ENCODE measurements at regions not wholly inside any gene's neighbourhood (a gene's known extent, or its start where the extent isn't known, plus 50 kb on each side); places are given as distances from the start of the nearest gene placed in this dataset.

DNA sequence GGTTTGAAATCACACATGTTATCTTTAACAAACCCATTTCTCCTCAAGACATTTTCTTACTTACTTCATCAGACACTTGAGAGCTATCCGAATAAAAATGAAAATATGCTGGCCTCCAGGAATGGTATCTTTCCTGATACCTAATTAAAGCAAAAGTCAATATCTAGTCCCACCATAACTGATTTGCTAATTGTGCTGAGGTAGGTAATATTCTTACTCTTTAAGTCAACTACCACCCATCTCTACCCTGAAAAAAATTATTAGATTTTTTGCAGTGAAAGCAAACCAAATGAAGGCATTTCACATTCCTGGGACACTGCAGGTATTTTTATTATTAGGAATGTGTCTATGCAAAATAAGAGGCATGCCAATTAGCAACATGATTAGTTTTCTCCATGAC is 175.8 kb downstream of the QDPR start:
- no peak for DNase-seq

DNA sequence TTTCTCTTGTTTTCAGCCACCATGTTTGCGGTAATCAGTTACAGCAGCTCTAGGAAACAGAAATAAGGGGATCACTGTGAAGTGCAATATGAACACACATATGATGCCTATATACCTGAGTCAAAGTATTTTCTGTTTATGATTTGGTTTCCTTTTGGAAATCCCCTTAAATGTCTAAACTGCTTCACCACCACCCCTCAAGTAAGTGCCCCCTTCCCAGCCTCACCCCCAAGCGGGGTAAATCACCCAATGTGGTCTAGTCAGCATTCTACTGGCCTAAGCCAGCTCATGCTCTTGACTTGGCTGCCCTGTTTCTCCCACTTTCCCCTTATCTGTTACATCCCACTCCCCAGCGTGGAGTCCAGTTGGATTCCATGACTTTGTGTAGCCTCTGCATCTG is 176.5 kb downstream of the QDPR start:
- no peak for DNase-seq

DNA sequence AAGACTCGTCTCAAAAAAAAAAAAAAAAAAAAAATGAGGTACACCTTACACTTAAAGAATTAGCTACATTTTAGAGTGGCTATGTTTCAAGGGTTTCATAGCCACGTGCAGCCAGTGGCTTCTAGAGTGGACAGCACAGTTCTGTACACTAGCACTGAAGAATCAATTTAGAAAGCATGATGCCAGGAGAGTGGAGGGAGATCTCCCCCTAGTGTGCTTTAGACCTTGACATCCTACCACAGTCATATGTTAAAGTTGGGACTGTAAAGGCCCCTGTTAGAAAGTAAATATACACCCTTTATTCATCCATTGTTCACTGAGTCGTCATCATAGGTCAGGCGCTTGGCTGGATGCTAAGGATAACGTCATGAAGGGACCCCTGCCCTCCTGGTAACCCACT is 179.4 kb downstream of the QDPR start:
- DNase-seq, result no peak

DNA sequence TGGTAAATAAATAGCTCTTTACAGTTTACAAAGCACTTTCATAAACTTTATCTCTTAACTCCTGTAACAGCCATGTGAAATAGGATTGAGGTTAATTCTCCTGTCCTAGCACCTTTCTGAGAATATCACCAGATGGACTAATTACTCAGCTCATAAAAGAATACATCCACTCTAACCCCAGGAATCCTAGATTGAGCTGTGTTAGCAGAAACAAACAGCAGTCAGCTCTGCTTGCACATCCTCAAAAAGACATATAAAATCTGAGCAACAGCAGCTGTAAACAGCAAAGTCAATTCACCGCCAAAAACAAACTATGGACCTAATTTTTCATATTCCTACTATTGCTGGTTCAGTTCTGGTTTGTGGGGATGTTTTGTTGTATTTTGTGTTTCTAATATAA is 182.8 kb downstream of the QDPR start:
- DNase-seq, result no peak

DNA sequence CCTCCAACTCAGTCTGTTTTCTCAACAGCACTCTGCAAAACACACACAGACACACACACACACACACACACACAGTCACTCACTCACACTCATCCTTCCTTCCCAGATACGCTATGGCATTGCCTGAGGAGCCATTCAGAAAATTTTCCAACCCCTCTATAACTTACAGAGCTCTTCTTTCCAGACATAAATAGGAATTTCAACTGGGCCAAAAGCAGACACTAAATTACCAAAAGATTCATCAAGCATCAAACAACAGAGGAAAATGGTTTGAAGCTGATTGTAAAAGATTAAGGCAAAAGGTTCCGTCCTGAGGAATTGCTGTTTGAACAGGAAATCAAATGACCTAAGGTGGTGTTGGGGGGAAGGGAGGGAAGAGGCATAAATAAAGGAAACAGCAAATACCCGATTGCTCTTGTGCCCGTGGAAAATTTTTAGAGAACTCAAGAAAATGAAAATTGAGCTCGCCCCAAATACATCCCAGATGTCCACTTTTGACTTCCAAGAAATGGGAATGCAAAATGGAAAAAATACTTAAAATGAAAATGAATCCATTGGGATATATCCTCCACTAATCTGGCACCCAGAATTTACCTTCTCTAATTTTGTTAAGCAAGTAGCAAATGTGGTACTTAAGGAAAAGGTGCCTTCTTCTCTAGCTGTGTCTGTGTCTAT is 183.6 kb downstream of the QDPR start:
- no peak for DNase-seq

DNA sequence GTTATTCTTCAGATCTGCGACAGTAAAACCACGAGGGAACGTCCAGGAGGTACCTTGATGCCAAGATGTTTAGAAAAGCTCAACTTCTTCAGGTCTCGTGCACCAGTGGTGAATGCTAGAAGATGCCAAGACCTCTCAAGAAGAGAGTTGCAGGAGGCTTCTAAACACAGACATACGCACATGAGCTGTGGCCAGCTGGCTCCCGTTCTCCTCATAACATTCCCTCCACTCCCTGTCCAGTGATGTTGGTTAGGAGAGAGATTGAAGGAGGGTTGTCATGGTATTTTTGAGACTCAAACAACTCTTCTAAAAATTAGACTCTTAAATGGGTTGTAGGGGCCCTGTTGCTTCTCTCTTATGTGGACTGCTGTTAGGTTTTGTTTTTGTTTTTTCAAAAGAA is 184.3 kb downstream of the QDPR start:
- DNase-seq, result no peak

DNA sequence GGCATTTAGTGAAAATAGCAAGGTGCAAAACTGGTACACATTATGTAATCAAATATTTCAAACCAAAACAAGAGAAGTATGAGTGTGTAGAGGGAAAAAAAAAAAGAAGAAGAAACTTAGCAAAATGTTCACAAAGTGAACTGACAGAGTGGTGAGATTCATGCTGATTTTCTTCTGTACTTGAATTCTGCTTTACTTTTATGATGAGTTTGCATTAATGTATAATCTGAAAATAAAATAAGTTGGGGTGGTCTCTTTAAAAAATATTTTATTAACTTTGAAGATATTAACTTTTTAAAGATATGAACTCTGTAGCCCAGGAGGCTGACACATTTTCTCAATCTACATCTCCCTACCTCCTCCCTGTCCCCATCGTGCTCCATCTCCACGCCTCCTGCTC is 185.1 kb downstream of the QDPR start:
- DNase-seq, result no peak

DNA sequence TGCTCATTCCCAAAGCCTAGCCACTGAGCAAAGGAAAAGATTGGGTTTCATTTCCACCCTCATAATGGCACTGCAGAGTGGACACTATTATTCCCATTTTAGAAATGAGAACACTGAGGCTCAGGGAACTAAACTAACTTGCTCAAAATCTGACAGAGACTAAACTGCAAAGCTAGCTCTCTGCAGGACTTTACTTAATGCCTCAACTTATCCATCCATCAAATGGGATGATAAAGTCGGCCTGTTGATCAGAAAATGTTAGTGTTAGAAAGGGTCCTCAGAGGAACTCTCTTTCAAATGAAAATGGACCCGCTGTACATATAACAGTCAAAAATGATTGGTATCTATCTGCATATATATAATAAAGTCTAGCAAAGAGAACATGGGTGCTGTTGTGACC is 186.8 kb downstream of the QDPR start:
- DNase-seq, result no peak

DNA sequence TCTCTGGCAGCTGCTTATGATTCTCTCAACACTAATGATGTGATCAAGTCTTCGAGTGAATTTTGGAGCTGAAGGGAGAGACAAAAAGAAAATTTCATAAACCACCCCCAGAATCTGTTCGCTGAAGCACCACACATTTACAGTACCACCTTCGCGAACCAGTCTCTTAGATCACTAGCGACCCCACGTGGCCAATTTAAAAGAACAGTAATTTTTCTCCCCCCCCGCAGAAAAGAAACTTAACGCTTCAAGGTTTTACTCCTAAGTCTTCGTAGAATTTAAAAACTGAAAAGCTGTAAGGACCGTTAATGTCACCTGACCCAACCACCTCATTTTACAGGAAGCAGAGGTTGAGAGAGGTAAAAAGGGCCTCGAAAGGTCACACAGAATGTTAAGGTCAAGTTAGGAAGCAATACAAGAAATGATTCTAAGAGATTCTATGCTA is 187.5 kb downstream of the QDPR start:
- peak; percentile 46 for DNase-seq

DNA sequence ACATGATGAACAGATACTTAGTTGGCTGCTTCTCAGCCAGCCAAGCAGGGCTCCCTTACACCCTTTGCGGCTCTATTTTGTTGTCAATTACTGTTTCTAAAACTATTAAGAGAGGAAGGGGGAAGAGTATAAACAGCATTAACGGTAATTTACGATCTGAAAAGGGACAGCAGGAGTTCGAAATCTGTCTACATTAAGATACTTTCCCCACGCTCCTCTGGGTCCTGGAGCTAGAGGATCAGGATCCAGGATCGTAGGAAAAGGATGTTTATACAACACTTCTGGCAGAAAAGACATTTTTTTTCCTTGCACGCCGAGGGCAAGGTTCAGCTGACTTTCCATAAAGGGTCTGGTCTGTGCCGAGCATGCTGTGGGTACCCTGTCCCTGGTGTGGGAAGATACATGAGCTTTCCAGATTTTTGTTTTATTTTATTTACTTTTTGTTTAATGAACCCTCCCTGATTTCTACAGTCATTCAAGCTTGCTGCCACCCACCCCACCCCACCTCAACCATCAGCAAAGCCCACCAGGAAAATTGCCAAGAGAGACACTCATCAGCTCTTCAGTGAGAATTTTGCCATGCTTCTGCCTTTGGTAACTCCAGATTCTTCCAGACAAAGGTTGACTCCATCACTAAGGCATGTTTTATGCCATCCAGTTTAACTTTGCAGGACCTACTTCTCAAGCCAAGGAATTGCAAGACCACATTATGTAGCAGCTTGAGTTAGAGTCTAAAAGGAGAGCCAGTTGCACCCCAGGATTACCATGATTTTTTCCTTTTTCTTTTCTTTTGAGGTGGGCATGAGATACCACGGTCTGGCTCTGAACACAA is 188.1 kb downstream of the QDPR start:
- no peak for DNase-seq

DNA sequence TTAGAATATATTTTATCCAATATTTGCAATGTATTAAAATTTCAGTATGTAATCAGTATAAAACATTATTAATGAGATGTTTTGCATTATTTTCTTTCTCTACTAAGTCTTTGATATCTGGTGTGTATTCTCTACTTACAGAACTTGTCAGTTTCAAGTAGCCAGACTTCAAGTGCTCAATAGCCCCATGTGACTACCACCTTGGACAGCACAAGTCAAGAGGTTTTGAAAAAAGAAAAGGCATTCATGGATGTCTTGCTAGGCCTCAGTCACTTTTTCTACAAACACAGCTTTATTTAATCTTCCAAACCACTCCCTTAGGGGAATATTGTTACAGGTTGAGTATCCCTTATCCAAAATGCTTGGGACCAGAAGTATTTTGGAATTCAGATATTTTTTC is 189.4 kb downstream of the QDPR start:
- no peak for DNase-seq

DNA sequence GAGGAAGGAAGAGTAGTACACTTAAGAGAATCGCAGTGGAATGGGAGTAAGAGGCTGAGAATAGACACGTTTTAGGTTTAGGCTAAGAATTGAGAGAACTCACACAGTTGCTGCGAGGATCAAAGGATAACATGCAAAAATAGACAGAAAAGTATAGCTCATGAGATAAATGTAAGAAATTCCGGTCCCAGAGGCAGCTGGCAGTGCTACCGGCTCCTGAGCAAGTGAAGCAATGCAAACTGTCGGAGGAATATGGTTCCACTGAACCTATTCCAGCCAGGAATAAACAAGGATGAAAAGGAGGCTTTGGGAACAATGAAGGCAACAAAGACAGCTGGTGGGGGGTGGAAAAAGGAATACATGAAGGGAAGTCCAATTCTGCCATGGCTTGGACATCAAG is 191.8 kb downstream of the QDPR start:
- no peak for DNase-seq

DNA sequence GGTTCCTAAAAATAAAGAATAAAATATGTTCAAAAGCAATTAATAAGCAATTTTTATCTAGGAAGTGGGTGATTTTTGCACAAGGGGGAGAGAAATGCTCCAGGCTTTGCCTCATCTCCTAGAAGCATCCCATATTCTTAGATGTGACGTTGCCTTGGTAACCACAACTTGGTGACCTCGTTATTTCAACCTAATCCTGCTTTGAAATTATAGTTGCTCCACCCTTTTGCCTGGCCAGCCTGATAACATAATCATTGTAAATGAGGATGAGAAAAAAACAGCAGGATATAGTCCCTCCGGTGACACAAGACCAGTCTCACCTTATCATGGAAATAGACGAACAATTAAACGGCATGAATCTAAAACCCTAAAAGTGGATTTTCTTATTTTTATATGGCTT is 194.4 kb downstream of the QDPR start:
- DNase-seq, result no peak

DNA sequence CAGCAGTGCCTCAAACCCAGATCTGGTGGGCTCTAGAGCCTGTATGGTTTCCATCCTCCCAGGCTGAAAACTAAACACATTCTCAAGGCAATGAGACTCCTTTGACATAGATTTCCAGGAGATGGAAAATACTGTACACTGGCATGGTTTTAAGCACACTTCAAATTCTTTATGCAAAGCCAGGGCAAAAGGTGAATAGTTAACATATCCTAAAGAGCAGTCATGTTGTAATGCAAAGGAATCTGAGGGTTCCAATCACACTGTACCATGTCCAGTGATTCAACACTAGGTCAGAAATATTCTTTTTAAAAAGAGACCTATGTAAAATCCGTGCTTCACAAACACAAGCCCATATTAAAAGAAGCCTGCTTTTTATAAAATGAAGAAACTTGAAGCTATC is 195.3 kb downstream of the QDPR start:
- DNase-seq, result no peak

DNA sequence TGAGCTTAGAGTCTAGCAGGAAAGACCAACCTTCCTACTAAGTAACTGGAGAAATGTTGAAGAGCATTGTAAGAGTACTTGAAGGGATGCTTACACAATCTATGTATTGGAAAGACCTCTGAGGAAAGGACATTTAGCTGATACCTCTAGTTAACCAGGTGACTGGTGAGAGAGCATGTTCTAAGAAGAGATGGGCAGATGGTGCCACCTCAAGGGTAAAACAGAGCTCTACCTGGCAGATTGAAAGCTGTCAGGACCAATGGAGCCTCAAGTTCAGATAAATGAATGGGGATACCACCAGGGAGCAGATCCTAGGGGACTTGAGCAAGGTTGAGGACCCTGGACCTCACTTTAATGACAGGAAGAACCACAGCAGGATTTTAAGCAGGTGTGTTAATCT is 196.4 kb downstream of the QDPR start:
- DNase-seq, result no peak

DNA sequence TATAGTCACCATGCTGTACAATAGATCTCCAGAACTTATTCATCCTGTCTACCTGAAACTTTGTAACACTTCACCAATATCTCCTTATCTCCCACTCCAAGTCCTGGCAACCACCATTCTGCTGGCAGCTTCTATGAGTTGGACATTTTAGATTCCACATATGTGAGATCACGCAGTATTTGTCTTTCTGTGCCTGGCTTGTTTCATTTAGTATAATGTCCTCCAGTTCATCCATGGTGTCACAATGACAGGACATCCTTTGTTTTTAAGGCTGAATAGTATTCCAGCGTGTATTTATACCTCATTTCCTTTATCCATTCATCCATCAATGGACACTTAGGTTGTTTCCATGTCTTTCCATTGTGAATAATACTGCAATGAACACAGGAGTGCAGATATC is 198.7 kb downstream of the QDPR start:
- no peak for DNase-seq

DNA sequence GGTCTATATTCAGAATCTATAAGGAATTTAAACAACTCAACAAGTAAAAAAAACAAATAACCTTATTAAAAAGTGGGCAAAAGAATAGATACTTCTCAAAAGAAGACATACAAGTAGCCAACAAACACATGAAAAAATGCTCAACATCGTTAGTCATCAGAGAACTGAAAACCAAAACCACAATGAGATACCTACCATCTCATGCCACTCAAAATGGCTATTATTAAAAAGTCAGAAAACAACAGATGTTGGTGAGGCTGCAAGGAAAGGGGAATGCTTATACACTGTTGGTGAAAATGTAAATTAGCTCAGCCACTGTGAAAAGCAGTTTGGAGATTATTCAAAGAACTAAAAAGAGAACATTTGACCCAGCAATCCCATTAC is 201.6 kb downstream of the QDPR start:
- no peak for DNase-seq

DNA sequence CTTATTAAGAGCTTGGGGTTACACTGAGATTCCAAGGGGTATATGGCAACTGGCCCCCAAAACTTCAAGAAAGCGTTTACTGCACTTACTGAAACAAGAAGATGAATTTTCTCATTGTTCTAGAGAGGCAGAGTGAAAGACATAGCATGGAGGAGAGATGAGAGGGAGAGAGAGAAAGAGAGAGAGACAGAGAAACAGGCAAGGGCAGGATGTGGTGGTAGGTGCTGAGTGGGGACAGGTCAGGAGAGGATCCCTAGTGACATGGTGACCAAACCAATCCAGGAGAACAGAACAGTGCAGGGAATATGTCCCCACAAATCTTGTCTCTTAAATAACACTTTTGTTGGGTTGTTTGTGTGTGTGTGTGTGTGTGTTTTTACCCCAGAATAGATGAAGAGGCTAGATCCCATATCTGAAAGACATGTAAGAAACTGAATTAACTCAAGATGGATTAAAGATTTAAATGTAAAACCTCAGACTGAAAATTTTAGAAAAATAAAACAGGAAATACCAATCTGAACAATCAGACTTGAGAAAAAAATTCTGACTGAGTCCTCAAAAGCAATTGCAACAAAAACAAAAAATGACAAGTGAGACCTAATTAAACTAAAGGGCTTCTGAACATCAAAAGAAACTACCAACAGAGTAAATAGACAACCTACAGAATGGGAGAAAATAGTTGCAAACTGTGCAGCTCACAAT is 202.2 kb downstream of the QDPR start:
- no peak for DNase-seq

DNA sequence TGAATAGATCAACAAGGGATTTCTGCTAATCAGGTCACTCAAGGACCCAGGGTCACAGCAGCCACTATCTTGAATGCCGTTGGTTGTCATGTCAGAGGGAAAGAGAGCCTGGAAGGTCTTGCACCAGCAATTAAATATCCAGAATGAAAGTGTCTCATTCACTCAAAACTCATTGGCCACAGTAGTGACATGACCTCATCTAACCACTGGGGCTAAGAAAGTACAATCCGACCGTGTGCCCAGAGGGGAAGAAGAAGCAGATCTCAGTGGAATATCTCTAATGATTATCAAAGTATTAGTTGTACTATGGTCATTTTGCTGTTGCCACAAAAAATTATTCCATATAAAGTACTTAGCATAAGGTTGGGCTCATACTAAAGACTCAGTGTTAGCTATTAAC is 210.0 kb downstream of the QDPR start:
- no peak for DNase-seq

DNA sequence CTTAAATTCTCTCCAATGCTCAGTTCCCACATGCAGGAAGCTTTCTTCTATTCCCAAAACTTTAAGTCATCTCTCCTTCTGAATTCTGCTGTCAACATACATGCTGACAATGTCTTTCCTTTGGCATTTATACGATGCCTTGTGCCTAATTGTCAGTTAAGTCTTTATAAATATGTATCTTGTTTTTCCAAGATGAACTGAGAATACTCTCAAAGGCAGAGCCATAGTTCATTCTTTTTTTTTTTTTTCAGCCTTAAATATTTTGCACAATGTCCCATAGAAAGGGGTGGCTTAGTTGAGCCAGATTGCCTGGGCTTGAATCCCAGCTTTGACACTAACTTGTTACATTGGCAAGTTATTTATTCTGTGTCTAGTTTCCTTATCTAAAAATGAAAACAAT is 210.6 kb downstream of the QDPR start:
- DNase-seq, result no peak

DNA sequence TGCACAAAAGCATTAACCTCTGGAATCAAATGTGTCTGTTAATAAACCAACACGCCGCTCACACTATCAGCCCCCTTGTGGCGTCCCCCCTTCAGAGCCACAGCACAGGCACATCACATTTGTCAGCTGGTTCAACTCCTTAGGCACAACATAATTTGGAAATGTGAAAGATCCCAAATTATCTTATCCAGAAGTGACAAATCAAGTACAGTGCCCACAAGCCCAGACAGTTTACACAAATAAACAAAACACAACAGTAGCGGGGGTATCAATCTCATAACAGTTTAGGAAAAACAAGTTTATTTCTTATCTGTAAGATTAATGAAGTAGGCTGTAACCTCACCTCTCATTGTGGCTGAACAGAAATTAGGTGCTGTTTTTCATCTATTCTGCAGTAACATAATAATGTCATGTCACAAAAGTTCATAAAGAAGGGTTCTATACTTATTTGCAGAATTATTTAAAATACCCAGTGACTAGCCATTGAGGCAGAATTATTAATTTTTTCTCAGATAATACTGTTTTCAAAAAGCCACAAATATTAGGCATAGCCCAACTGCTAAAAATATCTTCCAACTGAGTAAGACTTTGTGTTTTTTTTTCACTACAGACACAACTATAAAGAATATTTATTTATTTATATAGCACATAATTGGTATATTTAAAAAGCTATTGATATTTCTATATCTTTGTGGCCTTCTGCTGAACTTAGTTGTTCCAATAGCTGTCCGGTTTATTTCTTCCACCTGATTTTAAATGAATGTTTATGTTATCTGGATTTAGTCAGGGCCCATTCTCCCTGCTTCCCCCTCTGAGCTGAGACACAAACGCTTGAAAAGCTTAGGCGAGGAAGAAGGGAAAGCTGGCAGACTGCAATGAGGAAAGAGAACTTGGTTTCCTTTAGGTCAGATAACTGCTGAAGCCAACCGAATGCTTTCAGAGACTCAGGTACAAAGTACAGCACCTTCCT is 214.7 kb downstream of the QDPR start:
- DNase-seq, result no peak

DNA sequence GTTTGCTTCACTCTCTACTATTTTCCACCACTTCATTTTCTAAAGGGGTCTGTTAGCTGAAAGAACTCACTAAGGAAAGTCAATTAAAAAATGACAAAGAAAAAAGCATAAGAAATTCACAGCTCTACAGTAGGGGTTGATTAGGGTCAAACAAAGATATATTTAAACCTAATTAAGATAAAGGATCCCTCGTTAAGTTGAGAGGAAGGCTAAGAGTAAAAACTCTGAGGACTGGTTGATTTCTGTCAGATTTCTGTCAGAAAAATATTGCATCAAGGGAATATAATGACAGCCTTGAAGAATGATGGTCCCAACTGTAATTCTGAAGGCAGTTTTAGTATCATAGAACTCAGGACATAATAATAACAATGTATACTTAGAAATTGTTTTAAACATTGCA is 218.0 kb downstream of the QDPR start:
- DNase-seq, result no peak

DNA sequence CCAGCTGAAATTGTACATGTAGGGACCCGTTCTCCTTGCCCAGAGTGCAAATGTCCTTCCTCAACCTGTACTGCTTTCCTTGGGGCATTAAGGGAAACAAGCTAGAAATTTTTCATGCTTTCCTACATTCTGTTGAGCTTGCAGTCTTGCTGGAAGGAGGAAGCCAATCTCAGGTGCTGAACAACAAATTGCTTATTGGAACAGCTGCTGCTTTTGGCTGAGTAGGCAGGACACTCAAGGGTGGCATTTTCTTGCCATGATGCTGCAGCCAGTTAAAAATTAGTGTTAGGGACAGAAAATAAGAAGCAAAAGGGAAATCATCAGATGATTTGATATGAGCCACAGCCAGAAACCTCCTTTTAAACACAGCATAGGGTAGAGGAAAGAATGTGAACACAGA is 223.7 kb downstream of the QDPR start:
- DNase-seq, result no peak
